K562 (cell line): ENCODE measurements at regions not wholly inside any gene's neighbourhood (a gene's known extent, or its start where the extent isn't known, plus 50 kb on each side); places are given as distances from the start of the nearest gene placed in this dataset.

ENCODE experiments used
- ESRRA ChIP-seq: fragments of 450-650 bp; IDR thresholded peaks from 2 replicates; pipeline ENCODE4 v1.6.1; 2014; ENCODE audit warnings: low read depth, mild to moderate bottlenecking, moderate library complexity, borderline replicate concordance
- MEIS2 ChIP-seq: fragments of 450-650 bp; IDR thresholded peaks from 2 replicates; pipeline ENCODE4 v1.6.1; 2014; ENCODE audit warnings: mild to moderate bottlenecking; ENCODE audit not compliant: partially characterized antibody
- NCOA1 ChIP-seq: fragments of 450-650 bp; IDR thresholded peaks from 2 replicates; pipeline ENCODE4 v1.6.1; 2016; ENCODE audit warnings: low read depth
- PBX2 ChIP-seq, 2 experiments: IDR thresholded peaks in 1 of 2; conservative IDR thresholded peaks in 1 of 2; 2 replicates each; pipeline ENCODE4 v1.6.1; 2016; ENCODE audit warnings: low read depth in 2 of 2, mild to moderate bottlenecking in 1 of 2, missing compliant biosample characterization in 1 of 2, missing genetic modification characterization in 1 of 2, moderate library complexity in 1 of 2
- RCOR1 ChIP-seq, 2 experiments: IDR thresholded peaks; 2 replicates each; pipeline ENCODE4 v1.6.1; 2012; ENCODE audit warnings: low read depth in 2 of 2, low read length in 2 of 2, borderline replicate concordance in 1 of 2, improper control_type of control experiment in 1 of 2
- SIRT6 ChIP-seq: IDR thresholded peaks from one replicate; pipeline ENCODE4 v1.6.1; 2012; ENCODE audit warnings: low read depth, mild to moderate bottlenecking, control low read depth, inconsistent platforms, low read length, moderate library complexity
- TEAD2 ChIP-seq: fragments of 450-650 bp; IDR thresholded peaks from 2 replicates; pipeline ENCODE4 v1.6.1; 2016; ENCODE audit warnings: missing genetic modification characterization, control low read depth, missing compliant biosample characterization
- TEAD4 ChIP-seq, 2 experiments: sonication (generic) in 1 of 2; formaldehyde crosslinking in 1 of 2; IDR thresholded peaks; 2 replicates each; pipeline versions ENCODE4 v1.6.1 to v1.8.0; 2012 to 2022; ENCODE audit warnings: borderline replicate concordance in 1 of 2, inconsistent platforms in 1 of 2, low read length in 1 of 2, mild to moderate bottlenecking in 1 of 2, missing genetic modification reagents in 1 of 2
- ZNF318 ChIP-seq, 2 experiments: fragments of 450-650 bp; IDR thresholded peaks; 2 replicates each; pipeline ENCODE4 v1.6.1; 2016; ENCODE audit warnings: mild to moderate bottlenecking in 2 of 2, borderline replicate concordance in 1 of 2, low read depth in 1 of 2, moderate library complexity in 1 of 2
- ZNF431 ChIP-seq: sonication (generic); formaldehyde crosslinking; IDR thresholded peaks from 2 replicates; pipeline ENCODE4 v1.8.0; 2022; ENCODE audit warnings: mild to moderate bottlenecking, missing genetic modification reagents
- ZNF717 ChIP-seq: fragments of 250-450 bp; sonication (Bioruptor Pico); IDR thresholded peaks from 2 replicates; pipeline ENCODE4 v1.5.0; 2021
- TF ChIP-seq, protein P1 (sequence below): fragments of 450-650 bp; IDR thresholded peaks from 2 replicates; pipeline ENCODE4 v1.6.1; 2016
- TF ChIP-seq, protein P2 (sequence below): conservative IDR thresholded peaks from 2 replicates; pipeline ENCODE4 v1.6.1; 2011; ENCODE audit warnings: low read depth, mild to moderate bottlenecking, low read length; ENCODE audit not compliant: control insufficient read depth

DNA sequence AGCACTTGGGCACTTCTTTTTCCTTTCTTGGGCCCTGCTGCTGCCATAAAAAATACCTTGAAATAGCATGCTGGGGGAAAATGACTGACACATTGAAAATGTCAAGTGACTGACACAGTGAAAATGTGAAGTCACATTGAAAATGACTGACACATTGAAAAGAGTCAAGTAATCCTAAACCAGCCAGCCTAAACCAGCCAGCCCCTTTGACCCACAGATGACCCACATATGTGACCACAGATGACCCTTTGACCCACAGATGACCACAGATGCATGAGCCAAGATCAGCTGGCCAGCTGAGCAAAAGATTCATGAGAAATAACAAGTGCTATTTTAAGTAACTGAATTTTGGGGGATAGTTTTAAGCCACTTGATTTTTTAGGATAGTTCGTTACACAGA is 97.8 kb upstream of the SLC28A3 start (continued):
- TF ChIP-seq ESRRA: peak; percentile 90
- no peak for TF ChIP-seq NCOA1
- no peak for TF ChIP-seq TEAD4 (IDR thresholded peaks at IDR 0.05; ENCODE audit: low read length)
- no peak for TF ChIP-seq TEAD4 (CRISPR knock-in tag; IDR thresholded peaks at IDR 0.05; ENCODE audit: borderline replicate concordance)
- TF ChIP-seq, protein P1, sequence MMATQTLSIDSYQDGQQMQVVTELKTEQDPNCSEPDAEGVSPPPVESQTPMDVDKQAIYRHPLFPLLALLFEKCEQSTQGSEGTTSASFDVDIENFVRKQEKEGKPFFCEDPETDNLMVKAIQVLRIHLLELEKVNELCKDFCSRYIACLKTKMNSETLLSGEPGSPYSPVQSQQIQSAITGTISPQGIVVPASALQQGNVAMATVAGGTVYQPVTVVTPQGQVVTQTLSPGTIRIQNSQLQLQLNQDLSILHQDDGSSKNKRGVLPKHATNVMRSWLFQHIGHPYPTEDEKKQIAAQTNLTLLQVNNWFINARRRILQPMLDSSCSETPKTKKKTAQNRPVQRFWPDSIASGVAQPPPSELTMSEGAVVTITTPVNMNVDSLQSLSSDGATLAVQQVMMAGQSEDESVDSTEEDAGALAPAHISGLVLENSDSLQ: peak; percentile 93
- no peak for TF ChIP-seq ZNF431
- no peak for TF ChIP-seq ZNF717 (CRISPR knock-in tag)
- TF ChIP-seq ZNF318 (IDR thresholded peaks at IDR 0.05; ENCODE audit: borderline replicate concordance in 1 of 2, low read depth in 1 of 2): peak in 1 of 2 experiments; percentile 72; a peak in 2 of 4 replicates
- peak in 1 of 2 experiments; percentile 44; a peak in 1 of 4 replicates for TF ChIP-seq RCOR1 (IDR thresholded peaks at IDR 0.05; ENCODE audit: borderline replicate concordance in 1 of 2, low read depth in 2 of 2, low read length in 2 of 2)
- no peak for TF ChIP-seq SIRT6
- TF ChIP-seq, protein P2, sequence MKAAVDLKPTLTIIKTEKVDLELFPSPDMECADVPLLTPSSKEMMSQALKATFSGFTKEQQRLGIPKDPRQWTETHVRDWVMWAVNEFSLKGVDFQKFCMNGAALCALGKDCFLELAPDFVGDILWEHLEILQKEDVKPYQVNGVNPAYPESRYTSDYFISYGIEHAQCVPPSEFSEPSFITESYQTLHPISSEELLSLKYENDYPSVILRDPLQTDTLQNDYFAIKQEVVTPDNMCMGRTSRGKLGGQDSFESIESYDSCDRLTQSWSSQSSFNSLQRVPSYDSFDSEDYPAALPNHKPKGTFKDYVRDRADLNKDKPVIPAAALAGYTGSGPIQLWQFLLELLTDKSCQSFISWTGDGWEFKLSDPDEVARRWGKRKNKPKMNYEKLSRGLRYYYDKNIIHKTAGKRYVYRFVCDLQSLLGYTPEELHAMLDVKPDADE: no peak
- TF ChIP-seq TEAD2 (tag): no peak
- TF ChIP-seq PBX2 (CRISPR knock-in tag; IDR thresholded peaks at IDR 0.05; ENCODE audit: low read depth): 0 out of 2 replicates have a peak, but pooled peaks have one; percentile 25
- no peak for TF ChIP-seq PBX2 (tag; conservative IDR thresholded peaks at IDR 0.05; ENCODE audit: low read depth)
- TF ChIP-seq MEIS2: peak; percentile 51
